ENCODE measurements at regions not wholly inside any gene's neighbourhood (a gene's known extent, or its start where the extent isn't known, plus 50 kb on each side); places are given as distances from the start of the nearest gene placed in this dataset.

DNA sequence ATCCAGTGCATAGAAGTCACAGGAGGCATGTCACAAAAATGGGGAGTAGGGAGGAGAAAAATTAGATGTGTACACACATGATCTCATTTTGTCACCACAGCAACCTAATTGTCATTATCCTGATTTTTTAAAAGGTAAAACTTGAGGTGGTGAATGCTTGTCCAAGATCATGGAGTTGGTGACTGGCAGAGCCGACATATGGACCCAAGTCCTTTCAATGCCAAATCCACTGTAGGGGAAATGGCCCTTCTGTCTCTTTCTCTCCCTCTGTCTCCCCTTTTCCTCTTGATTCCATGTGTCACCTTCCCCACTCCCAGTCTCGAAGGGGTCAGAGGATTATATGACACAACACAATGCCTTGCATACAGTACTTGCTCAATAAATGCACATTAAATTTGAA is 65.7 kb upstream of the JUN start:
- DNase-seq (ENCODE audit: low spot score): no peak
- Histone ChIP-seq H2AFZ (no peak overlapping the region), H3K9me2 (replicated peaks; ENCODE audit: insufficient read depth) (no peaks in the 10 kb centered on the region), H3K4me1 (ENCODE audit: insufficient read depth) (peaks cover 9% of the 10 kb centered on the region), H3K4me3 (no peak overlapping the region), H4K20me1 (ENCODE audit: insufficient read depth, poor library complexity, severe bottlenecking) (no peaks in the 10 kb centered on the region), H3K4me2 (no peak overlapping the region), H3K27me3 (no peaks in the 10 kb centered on the region), H3K79me2 (no peaks in the 10 kb centered on the region), H3K36me3 (replicated peaks; ENCODE audit: insufficient read depth, low read depth) (no peaks in the 10 kb centered on the region), H3K9me3 (ENCODE audit: low read depth) (no peaks in the 10 kb centered on the region), H3K27ac (peak overlapping the region; percentile 48)
- no peak for TF ChIP-seq EZH2phosphoT487 (IDR thresholded peaks at IDR 0.05; ENCODE audit: low read depth, severe bottlenecking, unreplicated experiment)
- no peak for TF ChIP-seq EZH2 (IDR thresholded peaks at IDR 0.05; ENCODE audit: borderline replicate concordance)
- TF ChIP-seq, protein P1, sequence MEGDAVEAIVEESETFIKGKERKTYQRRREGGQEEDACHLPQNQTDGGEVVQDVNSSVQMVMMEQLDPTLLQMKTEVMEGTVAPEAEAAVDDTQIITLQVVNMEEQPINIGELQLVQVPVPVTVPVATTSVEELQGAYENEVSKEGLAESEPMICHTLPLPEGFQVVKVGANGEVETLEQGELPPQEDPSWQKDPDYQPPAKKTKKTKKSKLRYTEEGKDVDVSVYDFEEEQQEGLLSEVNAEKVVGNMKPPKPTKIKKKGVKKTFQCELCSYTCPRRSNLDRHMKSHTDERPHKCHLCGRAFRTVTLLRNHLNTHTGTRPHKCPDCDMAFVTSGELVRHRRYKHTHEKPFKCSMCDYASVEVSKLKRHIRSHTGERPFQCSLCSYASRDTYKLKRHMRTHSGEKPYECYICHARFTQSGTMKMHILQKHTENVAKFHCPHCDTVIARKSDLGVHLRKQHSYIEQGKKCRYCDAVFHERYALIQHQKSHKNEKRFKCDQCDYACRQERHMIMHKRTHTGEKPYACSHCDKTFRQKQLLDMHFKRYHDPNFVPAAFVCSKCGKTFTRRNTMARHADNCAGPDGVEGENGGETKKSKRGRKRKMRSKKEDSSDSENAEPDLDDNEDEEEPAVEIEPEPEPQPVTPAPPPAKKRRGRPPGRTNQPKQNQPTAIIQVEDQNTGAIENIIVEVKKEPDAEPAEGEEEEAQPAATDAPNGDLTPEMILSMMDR (IDR thresholded peaks at IDR 0.05; ENCODE audit: poor library complexity): no peak
- 98% methylated on average over 2 of the region's 2 CpGs for WGBS (ENCODE audit: low lambda C conversion rate, missing lambda C conversion rate)

DNA sequence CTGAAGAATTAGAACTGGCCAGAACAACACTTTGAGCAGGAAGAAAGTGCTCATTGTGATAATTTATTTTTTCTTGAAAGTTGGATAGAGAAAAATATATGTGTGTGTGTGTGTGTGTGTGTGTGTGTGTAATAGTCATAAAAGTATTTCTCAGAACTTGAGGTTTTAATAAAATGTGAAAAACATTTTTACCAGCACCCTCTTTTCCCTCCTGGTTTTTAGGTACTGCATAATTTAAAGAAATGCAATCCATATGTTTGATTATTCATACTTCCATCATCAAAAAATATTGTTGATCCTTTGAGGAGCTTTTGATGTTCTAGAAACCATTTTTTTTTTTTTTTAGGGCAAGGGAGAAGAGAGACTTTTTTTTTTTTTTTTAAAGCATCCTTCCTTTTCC is 66.8 kb upstream of the JUN start:
- no peaks in the 10 kb centered on the region for H3K36me3 ChIP-seq (replicated peaks; ENCODE audit: insufficient read depth, low read depth)
- no peak overlapping the region for H3K27ac ChIP-seq
- no peak overlapping the region for H2AFZ ChIP-seq
- no peak for DNase-seq (ENCODE audit: low spot score)
- no peaks in the 10 kb centered on the region for H3K27me3 ChIP-seq
- H3K4me1 ChIP-seq (ENCODE audit: insufficient read depth): peaks cover 12% of the 10 kb centered on the region
- no peak overlapping the region for H3K4me3 ChIP-seq
- H4K20me1 ChIP-seq (ENCODE audit: insufficient read depth, poor library complexity, severe bottlenecking): no peaks in the 10 kb centered on the region
- no peaks in the 10 kb centered on the region for H3K9me2 ChIP-seq (replicated peaks; ENCODE audit: insufficient read depth)
- TF ChIP-seq EZH2phosphoT487 (IDR thresholded peaks at IDR 0.05; ENCODE audit: low read depth, severe bottlenecking, unreplicated experiment) (no peak), EZH2 (IDR thresholded peaks at IDR 0.05; ENCODE audit: borderline replicate concordance) (no peak)
- TF ChIP-seq, protein P1 (IDR thresholded peaks at IDR 0.05; ENCODE audit: poor library complexity): no peak
- no peak overlapping the region for H3K4me2 ChIP-seq
- H3K9me3 ChIP-seq (ENCODE audit: low read depth): no peaks in the 10 kb centered on the region
- no peaks in the 10 kb centered on the region for H3K79me2 ChIP-seq

DNA sequence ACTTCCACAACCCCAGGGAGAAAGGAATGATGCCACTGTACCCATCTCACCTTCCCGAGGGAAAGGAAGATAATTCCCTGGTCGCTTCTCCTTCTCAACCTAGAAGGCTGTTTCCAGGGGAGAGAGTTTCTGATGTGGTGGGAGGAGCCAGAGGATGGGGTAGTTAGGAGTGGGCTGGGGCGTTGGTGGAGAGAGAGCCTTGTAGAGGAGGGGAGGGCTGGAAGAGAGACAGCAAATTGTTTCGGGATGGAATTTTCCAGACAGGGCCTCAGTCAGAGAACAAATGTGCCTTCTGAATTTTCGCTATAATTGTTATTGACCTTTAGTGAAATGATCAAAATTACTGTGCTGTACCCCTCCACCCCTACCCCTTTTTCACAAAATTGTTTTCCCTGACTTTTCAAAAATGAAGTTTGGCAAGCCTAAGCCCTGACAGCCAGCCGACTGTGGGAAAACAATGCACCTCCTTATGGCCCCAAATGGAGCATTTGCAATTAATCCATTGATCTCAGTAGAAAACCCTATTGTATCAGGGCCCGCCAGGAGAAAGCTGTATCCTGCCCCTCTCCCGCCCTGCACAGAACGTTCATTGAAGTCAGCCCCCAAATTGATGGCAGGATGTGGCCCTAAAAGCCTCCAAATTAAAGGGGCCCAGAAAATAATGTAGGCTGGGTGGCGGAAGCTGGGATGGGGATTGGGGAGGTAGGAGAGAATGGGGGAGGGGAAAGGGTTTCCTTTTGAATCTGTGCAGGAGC is 69.1 kb upstream of the JUN start:
- no peak overlapping the region for H2AFZ ChIP-seq
- no peaks in the 10 kb centered on the region for H3K36me3 ChIP-seq (replicated peaks; ENCODE audit: insufficient read depth, low read depth)
- H3K9me3 ChIP-seq (ENCODE audit: low read depth): no peaks in the 10 kb centered on the region
- H3K4me2 ChIP-seq: no peak overlapping the region
- H3K4me1 ChIP-seq (ENCODE audit: insufficient read depth): peaks cover 12% of the 10 kb centered on the region
- H4K20me1 ChIP-seq (ENCODE audit: insufficient read depth, poor library complexity, severe bottlenecking): no peaks in the 10 kb centered on the region
- no peaks in the 10 kb centered on the region for H3K9me2 ChIP-seq (replicated peaks; ENCODE audit: insufficient read depth)
- no peak overlapping the region for H3K27ac ChIP-seq
- no peak for DNase-seq (ENCODE audit: low spot score)
- no peaks in the 10 kb centered on the region for H3K79me2 ChIP-seq
- H3K4me3 ChIP-seq: no peak overlapping the region
- TF ChIP-seq EZH2 (IDR thresholded peaks at IDR 0.05; ENCODE audit: borderline replicate concordance) (no peak), EZH2phosphoT487 (IDR thresholded peaks at IDR 0.05; ENCODE audit: low read depth, severe bottlenecking, unreplicated experiment) (no peak)
- TF ChIP-seq, protein P1 (IDR thresholded peaks at IDR 0.05; ENCODE audit: poor library complexity): no peak
- H3K27me3 ChIP-seq: no peaks in the 10 kb centered on the region
- 76% methylated on average over 10 of the region's 10 CpGs for WGBS (ENCODE audit: low lambda C conversion rate, missing lambda C conversion rate)

Measured in hepatocyte (in vitro differentiated cells).